SK-N-SH treated with all-trans-retinoic acid at 6 μM for 48 hours (cell line): ENCODE measurements at regions not wholly inside any gene's neighbourhood (a gene's known extent, or its start where the extent isn't known, plus 50 kb on each side); places are given as distances from the start of the nearest gene placed in this dataset.

Experiments used
- ATAC-seq: fragments of 200-7000 bp; cut with Tn5 transposase; 3 replicates; pipeline ENCODE4 v1.9.1; 2020; ENCODE audit warnings: mild to moderate bottlenecking, moderate library complexity
- ARNTL ChIP-seq: fragments of 450-650 bp; formaldehyde crosslinking; IDR thresholded peaks from 2 replicates; pipeline ENCODE4 v1.5.0; 2020; ENCODE audit warnings: low read depth, mild to moderate bottlenecking, moderate library complexity, borderline replicate concordance
- BACH2 ChIP-seq: fragments of 250-450 bp; sonication (Bioruptor Pico); IDR thresholded peaks from 2 replicates; pipeline ENCODE4 v1.9.0; 2021; ENCODE audit warnings: mild to moderate bottlenecking, borderline replicate concordance
- CREB5 ChIP-seq: fragments of 250-450 bp; sonication (Bioruptor Pico); IDR thresholded peaks from 2 replicates; pipeline ENCODE4 v1.5.1; 2020; ENCODE audit warnings: low read depth, mild to moderate bottlenecking, moderate library complexity
- CSDC2 ChIP-seq: fragments of 250-450 bp; sonication (Bioruptor Pico); IDR thresholded peaks from 2 replicates; pipeline ENCODE4 v1.5.0; 2020; ENCODE audit warnings: mild to moderate bottlenecking, moderate library complexity
- ESRRG ChIP-seq: fragments of 250-450 bp; sonication (Bioruptor Pico); IDR thresholded peaks from 2 replicates; pipeline ENCODE4 v1.6.1; 2021; ENCODE audit warnings: mild to moderate bottlenecking
- GLIS3 ChIP-seq: fragments of 250-450 bp; sonication (Bioruptor Pico); IDR thresholded peaks from 2 replicates; pipeline ENCODE4 v1.5.0; 2020; ENCODE audit warnings: mild to moderate bottlenecking, moderate library complexity
- ISL1 ChIP-seq: fragments of 250-450 bp; sonication (Bioruptor Pico); IDR thresholded peaks from 2 replicates; pipeline ENCODE4 v2.1.2; 2022; ENCODE audit warnings: mild to moderate bottlenecking, moderate library complexity
- OSR1 ChIP-seq: fragments of 250-450 bp; sonication (Bioruptor Pico); IDR thresholded peaks from 2 replicates; pipeline ENCODE4 v1.8.0; 2022; ENCODE audit warnings: moderate library complexity, mild to moderate bottlenecking, inconsistent platforms
- PATZ1 ChIP-seq: fragments of 250-450 bp; sonication (Bioruptor Pico); IDR thresholded peaks from 2 replicates; pipeline ENCODE4 v1.8.0; 2020; ENCODE audit warnings: mild to moderate bottlenecking, moderate library complexity, borderline replicate concordance
- POU6F1 ChIP-seq: fragments of 250-450 bp; sonication (Bioruptor Pico); IDR thresholded peaks from 2 replicates; pipeline ENCODE4 v1.8.0; 2021; ENCODE audit warnings: low read depth, mild to moderate bottlenecking, moderate library complexity, borderline replicate concordance
- PPARA ChIP-seq: fragments of 250-450 bp; sonication (Bioruptor Pico); IDR thresholded peaks from 2 replicates; pipeline ENCODE4 v1.5.0; 2020; ENCODE audit warnings: mild to moderate bottlenecking, borderline replicate concordance
- RARB ChIP-seq: fragments of 250-450 bp; sonication (Bioruptor Pico); IDR thresholded peaks from 2 replicates; pipeline ENCODE4 v1.8.0; 2021; ENCODE audit warnings: mild to moderate bottlenecking, moderate library complexity
- TCF4 ChIP-seq: fragments of 250-450 bp; sonication (Bioruptor Pico); IDR thresholded peaks from 2 replicates; pipeline ENCODE4 v1.8.0; 2021; ENCODE audit warnings: mild to moderate bottlenecking, moderate library complexity, borderline replicate concordance
- TOX ChIP-seq: fragments of 250-450 bp; sonication (Bioruptor Pico); IDR thresholded peaks from 2 replicates; pipeline ENCODE4 v1.8.0; 2021; ENCODE audit warnings: mild to moderate bottlenecking, moderate library complexity, borderline replicate concordance
- ZC3H10 ChIP-seq: fragments of 250-450 bp; sonication (Bioruptor Pico); IDR thresholded peaks from 2 replicates; pipeline ENCODE4 v1.5.1; 2021; ENCODE audit warnings: mild to moderate bottlenecking, moderate library complexity
- ZFP30 ChIP-seq: fragments of 450-650 bp; formaldehyde crosslinking; IDR thresholded peaks from 2 replicates; pipeline ENCODE4 v1.5.0; 2022; ENCODE audit warnings: mild to moderate bottlenecking, moderate library complexity
- ZNF565 ChIP-seq: fragments of 450-650 bp; formaldehyde crosslinking; conservative IDR thresholded peaks from 2 replicates; pipeline ENCODE4 v1.5.0; 2020; ENCODE audit warnings: low read depth, mild to moderate bottlenecking, moderate library complexity
- ZNF70 ChIP-seq: fragments of 450-650 bp; formaldehyde crosslinking; IDR thresholded peaks from 2 replicates; pipeline ENCODE4 v1.5.0; 2020; ENCODE audit warnings: mild to moderate bottlenecking, moderate library complexity
- ZNF8 ChIP-seq: fragments of 450-650 bp; formaldehyde crosslinking; IDR thresholded peaks from 2 replicates; pipeline ENCODE4 v1.5.0; 2020; ENCODE audit warnings: mild to moderate bottlenecking, moderate library complexity
- TF ChIP-seq, protein P1 (sequence below): fragments of 250-450 bp; sonication (Bioruptor Pico); IDR thresholded peaks from 2 replicates; pipeline ENCODE4 v1.5.1; 2021; ENCODE audit warnings: mild to moderate bottlenecking, moderate library complexity
- TF ChIP-seq, protein P2 (sequence below): fragments of 250-450 bp; sonication (Bioruptor Pico); IDR thresholded peaks from 2 replicates; pipeline ENCODE4 v1.5.0; 2020; ENCODE audit warnings: mild to moderate bottlenecking, moderate library complexity

- TF ChIP-seq POU6F1 (CRISPR knock-in tag) (no peak), BACH2 (no peak), RARB (CRISPR knock-in tag) (no peak), ZFP30 (CRISPR knock-in tag) (no peak), OSR1 (CRISPR knock-in tag) (no peak), GLIS3 (no peak), PATZ1 (CRISPR knock-in tag) (no peak), ZNF8 (no peak)
- TF ChIP-seq, protein P1, sequence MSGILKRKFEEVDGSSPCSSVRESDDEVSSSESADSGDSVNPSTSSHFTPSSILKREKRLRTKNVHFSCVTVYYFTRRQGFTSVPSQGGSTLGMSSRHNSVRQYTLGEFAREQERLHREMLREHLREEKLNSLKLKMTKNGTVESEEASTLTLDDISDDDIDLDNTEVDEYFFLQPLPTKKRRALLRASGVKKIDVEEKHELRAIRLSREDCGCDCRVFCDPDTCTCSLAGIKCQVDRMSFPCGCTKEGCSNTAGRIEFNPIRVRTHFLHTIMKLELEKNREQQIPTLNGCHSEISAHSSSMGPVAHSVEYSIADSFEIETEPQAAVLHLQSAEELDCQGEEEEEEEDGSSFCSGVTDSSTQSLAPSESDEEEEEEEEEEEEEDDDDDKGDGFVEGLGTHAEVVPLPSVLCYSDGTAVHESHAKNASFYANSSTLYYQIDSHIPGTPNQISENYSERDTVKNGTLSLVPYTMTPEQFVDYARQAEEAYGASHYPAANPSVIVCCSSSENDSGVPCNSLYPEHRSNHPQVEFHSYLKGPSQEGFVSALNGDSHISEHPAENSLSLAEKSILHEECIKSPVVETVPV (CRISPR knock-in tag) = no peak
- no peak for ATAC-seq
These were observed 129.6 kb upstream of the ZNF618 start for GRCh38 chr9:113746486-113746885.

DNA sequence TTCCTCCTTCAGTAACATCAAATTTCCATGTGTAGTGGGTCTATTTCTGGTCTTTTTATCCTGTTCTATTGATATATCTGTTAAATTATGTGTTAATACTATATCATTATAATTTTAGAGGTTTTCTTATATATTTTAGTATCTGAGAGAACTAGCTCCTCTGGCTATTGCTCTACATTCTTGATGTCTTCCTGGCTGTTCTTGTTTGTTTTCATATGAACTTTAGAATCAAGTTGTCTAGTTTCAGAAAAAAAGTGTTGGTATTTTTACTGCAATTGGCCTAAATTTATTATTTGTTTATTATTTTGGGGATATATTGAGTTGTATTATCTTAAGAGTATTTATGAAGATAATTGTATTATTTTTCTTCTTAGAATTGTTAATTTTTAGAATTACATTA lies 128.0 kb upstream of the ZNF618 start:
- ATAC-seq = no peak
- TF ChIP-seq CREB5 (CRISPR knock-in tag) = no peak
- no peak for TF ChIP-seq PATZ1 (CRISPR knock-in tag)
- no peak for TF ChIP-seq ZC3H10
- no peak for TF ChIP-seq RARB (CRISPR knock-in tag)
- no peak for TF ChIP-seq ESRRG (CRISPR knock-in tag)
- TF ChIP-seq TCF4 (CRISPR knock-in tag) = no peak
- TF ChIP-seq ISL1 (CRISPR knock-in tag) = no peak
- no peak for TF ChIP-seq OSR1 (CRISPR knock-in tag)
- TF ChIP-seq, protein P2, sequence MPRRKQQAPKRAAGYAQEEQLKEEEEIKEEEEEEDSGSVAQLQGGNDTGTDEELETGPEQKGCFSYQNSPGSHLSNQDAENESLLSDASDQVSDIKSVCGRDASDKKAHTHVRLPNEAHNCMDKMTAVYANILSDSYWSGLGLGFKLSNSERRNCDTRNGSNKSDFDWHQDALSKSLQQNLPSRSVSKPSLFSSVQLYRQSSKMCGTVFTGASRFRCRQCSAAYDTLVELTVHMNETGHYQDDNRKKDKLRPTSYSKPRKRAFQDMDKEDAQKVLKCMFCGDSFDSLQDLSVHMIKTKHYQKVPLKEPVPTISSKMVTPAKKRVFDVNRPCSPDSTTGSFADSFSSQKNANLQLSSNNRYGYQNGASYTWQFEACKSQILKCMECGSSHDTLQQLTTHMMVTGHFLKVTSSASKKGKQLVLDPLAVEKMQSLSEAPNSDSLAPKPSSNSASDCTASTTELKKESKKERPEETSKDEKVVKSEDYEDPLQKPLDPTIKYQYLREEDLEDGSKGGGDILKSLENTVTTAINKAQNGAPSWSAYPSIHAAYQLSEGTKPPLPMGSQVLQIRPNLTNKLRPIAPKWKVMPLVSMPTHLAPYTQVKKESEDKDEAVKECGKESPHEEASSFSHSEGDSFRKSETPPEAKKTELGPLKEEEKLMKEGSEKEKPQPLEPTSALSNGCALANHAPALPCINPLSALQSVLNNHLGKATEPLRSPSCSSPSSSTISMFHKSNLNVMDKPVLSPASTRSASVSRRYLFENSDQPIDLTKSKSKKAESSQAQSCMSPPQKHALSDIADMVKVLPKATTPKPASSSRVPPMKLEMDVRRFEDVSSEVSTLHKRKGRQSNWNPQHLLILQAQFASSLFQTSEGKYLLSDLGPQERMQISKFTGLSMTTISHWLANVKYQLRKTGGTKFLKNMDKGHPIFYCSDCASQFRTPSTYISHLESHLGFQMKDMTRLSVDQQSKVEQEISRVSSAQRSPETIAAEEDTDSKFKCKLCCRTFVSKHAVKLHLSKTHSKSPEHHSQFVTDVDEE (CRISPR knock-in tag) = no peak
- no peak for TF ChIP-seq GLIS3
- TF ChIP-seq PPARA (CRISPR knock-in tag) = no peak
- TF ChIP-seq ZNF565 = no peak
- no peak for TF ChIP-seq TOX (CRISPR knock-in tag)
- no peak for TF ChIP-seq CSDC2 (CRISPR knock-in tag)
- no peak for TF ChIP-seq POU6F1 (CRISPR knock-in tag)
- no peak for TF ChIP-seq ARNTL
- TF ChIP-seq ZFP30 (CRISPR knock-in tag) = no peak
- no peak for TF ChIP-seq ZNF70 (CRISPR knock-in tag)
